ENCODE measurements at regions not wholly inside any gene's neighbourhood (a gene's known extent, or its start where the extent isn't known, plus 50 kb on each side); places are given as distances from the start of the nearest gene placed in this dataset.
A peak's percentile ranks its signal among the peaks of the same experiment; 100 is the strongest.
"Not testable (repeated sequence)": the region's sequence is repeated elsewhere in the genome, so short reads cannot be mapped to it uniquely, and the experiment has no call there.

GRCh38 chr9:80679916-80680315 lies 1009.4 kb downstream of the TLE1 start:
- no peak for DNase-seq

- no peak for DNase-seq
These were observed 1010.4 kb downstream of the TLE1 start for GRCh38 chr9:80678906-80679305.

GRCh38 chr9:80673496-80673895 lies 1015.9 kb downstream of the TLE1 start:
- DNase-seq: no peak

GRCh38 chr9:80665479-80665878 lies 1023.9 kb downstream of the TLE1 start:
- DNase-seq: no peak

GRCh38 chr9:80664327-80665210 lies 1024.8 kb downstream of the TLE1 start:
- DNase-seq: no peak

GRCh38 chr9:80659751-80660150 lies 1029.6 kb downstream of the TLE1 start:
- not testable (repeated sequence) for DNase-seq

- no peak for DNase-seq
These were observed 1038.3 kb downstream of the TLE1 start for GRCh38 chr9:80651044-80651443.

GRCh38 chr9:80649496-80649895 lies 1039.9 kb downstream of the TLE1 start:
- DNase-seq: no peak

- no peak for DNase-seq
These were observed 1040.3 kb downstream of the TLE1 start for GRCh38 chr9:80649001-80649420.

GRCh38 chr9:80648336-80648735 lies 1041.0 kb downstream of the TLE1 start:
- DNase-seq: no peak

GRCh38 chr9:80646211-80646610 lies 1043.1 kb downstream of the TLE1 start:
- DNase-seq: no peak

- DNase-seq: no peak
These were observed 1045.3 kb downstream of the TLE1 start for GRCh38 chr9:80644044-80644443.

GRCh38 chr9:80635065-80635464 lies 1054.3 kb downstream of the TLE1 start:
- DNase-seq: no peak

- DNase-seq: no peak
These were observed 1057.3 kb downstream of the TLE1 start for GRCh38 chr9:80632041-80632440.

GRCh38 chr9:80622508-80622907 lies 1050.7 kb downstream of the TLE4 start:
- DNase-seq: no peak

GRCh38 chr9:80619356-80619755 lies 1047.6 kb downstream of the TLE4 start:
- no peak for DNase-seq

GRCh38 chr9:80615964-80616363 lies 1044.2 kb downstream of the TLE4 start:
- no peak for DNase-seq

GRCh38 chr9:80605793-80606192 lies 1034.0 kb downstream of the TLE4 start:
- DNase-seq: no peak

- peak; percentile 29 for DNase-seq
These were observed 1033.4 kb downstream of the TLE4 start for GRCh38 chr9:80605129-80605528.

- no peak for DNase-seq
These were observed 1030.5 kb downstream of the TLE4 start for GRCh38 chr9:80602291-80602690.

- DNase-seq: no peak
These were observed 1024.8 kb downstream of the TLE4 start for GRCh38 chr9:80596579-80596978.

- no peak for DNase-seq
These were observed 1023.4 kb downstream of the TLE4 start for GRCh38 chr9:80595192-80595591.

- DNase-seq: no peak
These were observed 1020.6 kb downstream of the TLE4 start for GRCh38 chr9:80592413-80592812.

- DNase-seq: no peak
These were observed 1015.1 kb downstream of the TLE4 start for GRCh38 chr9:80586786-80587330.

- DNase-seq: no peak
These were observed 1000.2 kb downstream of the TLE4 start for GRCh38 chr9:80571953-80572352.
